ENCODE measurements at regions not wholly inside any gene's neighbourhood (a gene's known extent, or its start where the extent isn't known, plus 50 kb on each side); places are given as distances from the start of the nearest gene placed in this dataset.

GRCh38 chr7:93043385-93043985 lies 74.3 kb downstream of the SAMD9 start:
- POLR2A ChIA-PET: no interaction called here
- H3K4me3 ChIP-seq (ENCODE audit: control extremely low read depth in 1 of 5, extremely low read depth in 1 of 5, insufficient read depth in 1 of 5, low read depth in 2 of 5, low read length in 4 of 5): no peak overlapping the region
- TF ChIP-seq EZH2 (IDR thresholded peaks at IDR 0.05; ENCODE audit: borderline replicate concordance, insufficient read depth, low read depth, low read length, poor library complexity, severe bottlenecking): no peak
- TF ChIP-seq, protein P1, sequence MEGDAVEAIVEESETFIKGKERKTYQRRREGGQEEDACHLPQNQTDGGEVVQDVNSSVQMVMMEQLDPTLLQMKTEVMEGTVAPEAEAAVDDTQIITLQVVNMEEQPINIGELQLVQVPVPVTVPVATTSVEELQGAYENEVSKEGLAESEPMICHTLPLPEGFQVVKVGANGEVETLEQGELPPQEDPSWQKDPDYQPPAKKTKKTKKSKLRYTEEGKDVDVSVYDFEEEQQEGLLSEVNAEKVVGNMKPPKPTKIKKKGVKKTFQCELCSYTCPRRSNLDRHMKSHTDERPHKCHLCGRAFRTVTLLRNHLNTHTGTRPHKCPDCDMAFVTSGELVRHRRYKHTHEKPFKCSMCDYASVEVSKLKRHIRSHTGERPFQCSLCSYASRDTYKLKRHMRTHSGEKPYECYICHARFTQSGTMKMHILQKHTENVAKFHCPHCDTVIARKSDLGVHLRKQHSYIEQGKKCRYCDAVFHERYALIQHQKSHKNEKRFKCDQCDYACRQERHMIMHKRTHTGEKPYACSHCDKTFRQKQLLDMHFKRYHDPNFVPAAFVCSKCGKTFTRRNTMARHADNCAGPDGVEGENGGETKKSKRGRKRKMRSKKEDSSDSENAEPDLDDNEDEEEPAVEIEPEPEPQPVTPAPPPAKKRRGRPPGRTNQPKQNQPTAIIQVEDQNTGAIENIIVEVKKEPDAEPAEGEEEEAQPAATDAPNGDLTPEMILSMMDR (IDR thresholded peaks at IDR 0.05): no peak
- Mint-ChIP-seq H3K4me1 (no peaks in the 10 kb centered on the region), H3K27me3 (peaks cover 3% of the 10 kb centered on the region), H3K27ac (no peak overlapping the region), H3K4me3 (no peak overlapping the region), H3K9me3 (ENCODE audit: insufficient read depth) (no peaks in the 10 kb centered on the region)
- no peak for DNase-seq
- H3K27ac ChIP-seq (ENCODE audit: low read length in 2 of 2): no peak overlapping the region
- H3K4me2 ChIP-seq (replicated peaks; ENCODE audit: low read depth, low read length, poor library complexity, severe bottlenecking): no peak overlapping the region
- intact Hi-C loops (cut with micrococcal nuclease): no loop called here
- H3K36me3 ChIP-seq (replicated peaks in 1 of 2; ENCODE audit: control extremely low read depth in 1 of 2, control insufficient read depth in 1 of 2, extremely low read depth in 1 of 2, insufficient read depth in 2 of 2, low read length in 1 of 2): no peaks in the 10 kb centered on the region
- no peaks in the 10 kb centered on the region for H3K79me2 ChIP-seq (ENCODE audit: control insufficient read depth, insufficient read depth, low read length)
- CTCF ChIA-PET: interaction anchor here (1.3 kb wide), 1 partner anchor 423 kb away, joined by 3 read pairs; no protein-coding TSS in a partner anchor
- WGBS (ENCODE audit: insufficient coverage): 49% methylated on average over 27 of the region's 28 CpGs
- H2AFZ ChIP-seq (ENCODE audit: insufficient read depth, low read depth, low read length, poor library complexity, severe bottlenecking): no peak overlapping the region
- no peak for ATAC-seq (ENCODE audit: low read depth)
- H4K20me1 ChIP-seq (ENCODE audit: control insufficient read depth, insufficient read depth, low read length, poor library complexity, severe bottlenecking): no peaks in the 10 kb centered on the region
- H3K27me3 ChIP-seq (replicated peaks in 1 of 4; ENCODE audit: control extremely low read depth in 1 of 4, control insufficient read depth in 3 of 4, insufficient read depth in 4 of 4, low read length in 3 of 4): no peaks in the 10 kb centered on the region
- H3K4me1 ChIP-seq (ENCODE audit: control insufficient read depth in 2 of 2, insufficient read depth in 2 of 2, low read length in 2 of 2): no peaks in the 10 kb centered on the region
- no peaks in the 10 kb centered on the region for H3K9me3 ChIP-seq (ENCODE audit: control extremely low read depth in 1 of 3, control insufficient read depth in 2 of 3, insufficient read depth in 1 of 3, low read length in 2 of 3)
- no peak overlapping the region for H3K9ac ChIP-seq (ENCODE audit: low read length)

DNA sequence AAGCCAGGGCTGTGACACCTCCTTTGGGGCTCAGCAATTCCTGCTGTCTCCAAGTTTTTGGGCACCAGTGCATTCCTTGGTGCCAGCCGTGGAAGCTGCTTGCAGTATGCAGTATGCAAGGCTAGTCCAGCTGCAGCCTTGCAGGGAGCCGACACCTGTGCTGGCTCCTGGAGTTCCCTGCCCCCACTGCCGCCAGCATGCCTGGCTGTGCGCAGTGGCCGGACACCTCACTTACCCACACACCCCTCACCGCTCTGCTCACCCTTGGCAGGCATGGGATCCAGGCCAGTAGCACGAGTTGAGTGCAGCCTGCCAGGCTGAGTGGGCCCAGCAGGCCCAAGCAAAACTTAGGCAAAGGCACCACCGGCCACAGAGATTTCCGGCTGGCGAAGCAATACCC lies 77.4 kb downstream of the SAMD9 start:
- no peak overlapping the region for H3K4me3 Mint-ChIP-seq

More for the DNA sequence above, 77.4 kb downstream of the SAMD9 start:
- no peak overlapping the region for H2AFZ ChIP-seq (ENCODE audit: insufficient read depth, low read depth, low read length, poor library complexity, severe bottlenecking)
- no peak for ATAC-seq (ENCODE audit: low read depth)
- WGBS (ENCODE audit: insufficient coverage): 86% methylated on average over 7 of the region's 10 CpGs
- POLR2A ChIA-PET: no interaction called here
- no peaks in the 10 kb centered on the region for H3K36me3 ChIP-seq (replicated peaks in 1 of 2; ENCODE audit: control extremely low read depth in 1 of 2, control insufficient read depth in 1 of 2, extremely low read depth in 1 of 2, insufficient read depth in 2 of 2, low read length in 1 of 2)
- TF ChIP-seq, protein P1 (IDR thresholded peaks at IDR 0.05): no peak
- TF ChIP-seq EZH2 (IDR thresholded peaks at IDR 0.05; ENCODE audit: borderline replicate concordance, insufficient read depth, low read depth, low read length, poor library complexity, severe bottlenecking): no peak
- H3K27me3 ChIP-seq (replicated peaks in 1 of 4; ENCODE audit: control extremely low read depth in 1 of 4, control insufficient read depth in 3 of 4, insufficient read depth in 4 of 4, low read length in 3 of 4): no peaks in the 10 kb centered on the region
- no peak overlapping the region for H3K4me3 ChIP-seq (ENCODE audit: control extremely low read depth in 1 of 5, extremely low read depth in 1 of 5, insufficient read depth in 1 of 5, low read depth in 2 of 5, low read length in 4 of 5)
- Mint-ChIP-seq H3K4me1 (peaks cover 3% of the 10 kb centered on the region), H3K27me3 (peaks cover 3% of the 10 kb centered on the region), H3K27ac (no peak overlapping the region), H3K9me3 (ENCODE audit: insufficient read depth) (no peaks in the 10 kb centered on the region)
- CTCF ChIA-PET: no interaction called here
- no peaks in the 10 kb centered on the region for H4K20me1 ChIP-seq (ENCODE audit: control insufficient read depth, insufficient read depth, low read length, poor library complexity, severe bottlenecking)
- H3K9ac ChIP-seq (ENCODE audit: low read length): no peak overlapping the region
- H3K79me2 ChIP-seq (ENCODE audit: control insufficient read depth, insufficient read depth, low read length): no peaks in the 10 kb centered on the region
- intact Hi-C loops (cut with micrococcal nuclease): no loop called here
- no peak overlapping the region for H3K27ac ChIP-seq (ENCODE audit: low read length in 2 of 2)
- H3K9me3 ChIP-seq (ENCODE audit: control extremely low read depth in 1 of 3, control insufficient read depth in 2 of 3, insufficient read depth in 1 of 3, low read length in 2 of 3): no peaks in the 10 kb centered on the region
- no peak for DNase-seq
- no peak overlapping the region for H3K4me2 ChIP-seq (replicated peaks; ENCODE audit: low read depth, low read length, poor library complexity, severe bottlenecking)
- H3K4me1 ChIP-seq (ENCODE audit: control insufficient read depth in 2 of 2, insufficient read depth in 2 of 2, low read length in 2 of 2): no peaks in the 10 kb centered on the region

Measured in B cell (primary cell).